ENCODE measurements at regions not wholly inside any gene's neighbourhood (a gene's known extent, or its start where the extent isn't known, plus 50 kb on each side); places are given as distances from the start of the nearest gene placed in this dataset.

- Histone ChIP-seq H4K20me1 (ENCODE audit: insufficient read depth, low read length) (no peaks in the 10 kb centered on the region), H3K4me1 (ENCODE audit: insufficient read depth, low read length) (no peaks in the 10 kb centered on the region), H3K9ac (ENCODE audit: insufficient read depth, low read depth, low read length) (no peak overlapping the region), H3K36me3 (replicated peaks in 1 of 2; ENCODE audit: control insufficient read depth in 1 of 2, insufficient read depth in 2 of 2, low read length in 2 of 2) (no peaks in the 10 kb centered on the region), H3K27ac (ENCODE audit: extremely low read length, insufficient read depth, low read length) (no peak overlapping the region), H3K4me3 (replicated peaks in 1 of 3; ENCODE audit: insufficient read depth in 1 of 3, low read depth in 2 of 3, low read length in 3 of 3) (no peak overlapping the region), H3K27me3 (ENCODE audit: control insufficient read depth in 1 of 2, insufficient read depth in 2 of 2, low read length in 2 of 2) (no peaks in the 10 kb centered on the region), H3K4me2 (ENCODE audit: low read depth, low read length) (no peak overlapping the region), H3K79me2 (ENCODE audit: insufficient read depth, low read length) (no peaks in the 10 kb centered on the region), H2AFZ (ENCODE audit: low read length) (no peak overlapping the region), H3K9me3 (ENCODE audit: low read length) (no peaks in the 10 kb centered on the region)
- ChIA-PET POLR2A (no interaction called here), CTCF (ENCODE audit: low intra/inter-chr PET ratio, low total read pairs) (no interaction called here)
- intact Hi-C loops (cut with micrococcal nuclease; ENCODE audit: unreplicated experiment) (no loop called here), in situ Hi-C loops (cut with HindIII; ENCODE audit: extremely low pct_ligation_motif_present, low pct_unique_long_range_greater_than_20kb) (no loop called here)
- DNase-seq (ENCODE audit: low spot score) (no peak), ATAC-seq (no peak), FAIRE-seq (no peak)
- no TSS peak for BruUV-seq (replicated peaks)
- TF ChIP-seq ZNF572 (CRISPR knock-in tag; IDR thresholded peaks at IDR 0.05) (no peak), ZBTB49 (CRISPR knock-in tag; IDR thresholded peaks at IDR 0.05; ENCODE audit: borderline replicate concordance) (no peak), SSRP1 (CRISPR knock-in tag; IDR thresholded peaks at IDR 0.05) (no peak), ZNF33A (CRISPR knock-in tag; IDR thresholded peaks at IDR 0.05; ENCODE audit: borderline replicate concordance) (no peak), HIVEP1 (CRISPR knock-in tag; IDR thresholded peaks at IDR 0.05) (no peak)
- WGBS (ENCODE audit: low lambda C conversion rate), result 7% methylated on average over 1 of the region's 1 CpG
These were observed 366.1 kb upstream of the MPDZ start for GRCh38 chr9:13645557-13645956.

- TF ChIP-seq TCF7L2 (IDR thresholded peaks at IDR 0.05; ENCODE audit: low read depth, low read length) (no peak), CREB1 (IDR thresholded peaks at IDR 0.05) (no peak), CREB1 (CRISPR knock-in tag; IDR thresholded peaks at IDR 0.05) (no peak), TAF15 (IDR thresholded peaks at IDR 0.05; ENCODE audit: low read depth, low read length, poor library complexity, severe bottlenecking) (no peak), ZBTB25 (CRISPR knock-in tag; IDR thresholded peaks at IDR 0.05) (no peak)
- ATAC-seq, result no peak
- Histone ChIP-seq H3K4me2 (ENCODE audit: low read depth, low read length) (no peak overlapping the region), H3K27me3 (ENCODE audit: control insufficient read depth in 1 of 2, insufficient read depth in 2 of 2, low read length in 2 of 2) (no peaks in the 10 kb centered on the region), H3K9ac (ENCODE audit: insufficient read depth, low read depth, low read length) (no peak overlapping the region), H3K4me1 (ENCODE audit: insufficient read depth, low read length) (no peaks in the 10 kb centered on the region), H3K79me2 (ENCODE audit: insufficient read depth, low read length) (no peaks in the 10 kb centered on the region), H3K27ac (ENCODE audit: extremely low read length, insufficient read depth, low read length) (no peak overlapping the region), H3K36me3 (replicated peaks in 1 of 2; ENCODE audit: control insufficient read depth in 1 of 2, insufficient read depth in 2 of 2, low read length in 2 of 2) (no peaks in the 10 kb centered on the region), H3K9me3 (ENCODE audit: low read length) (no peaks in the 10 kb centered on the region), H3K4me3 (replicated peaks in 1 of 3; ENCODE audit: insufficient read depth in 1 of 3, low read depth in 2 of 3, low read length in 3 of 3) (no peak overlapping the region), H4K20me1 (ENCODE audit: insufficient read depth, low read length) (no peaks in the 10 kb centered on the region), H2AFZ (ENCODE audit: low read length) (no peak overlapping the region)
- no peak for FAIRE-seq
- WGBS (ENCODE audit: low lambda C conversion rate), result 6% methylated on average over 1 of the region's 1 CpG
- in situ Hi-C loops (cut with HindIII; ENCODE audit: extremely low pct_ligation_motif_present, low pct_unique_long_range_greater_than_20kb) (no loop called here), intact Hi-C loops (cut with micrococcal nuclease; ENCODE audit: unreplicated experiment) (no loop called here)
- ChIA-PET CTCF (ENCODE audit: low intra/inter-chr PET ratio, low total read pairs) (no interaction called here), POLR2A (no interaction called here)
- no peak for DNase-seq (ENCODE audit: low spot score)
- BruUV-seq (replicated peaks), result no TSS peak
These were observed 365.2 kb upstream of the MPDZ start for GRCh38 chr9:13644675-13645074.
